GM21717 (cell line): ENCODE measurements at regions not wholly inside any gene's neighbourhood (a gene's known extent, or its start where the extent isn't known, plus 50 kb on each side); places are given as distances from the start of the nearest gene placed in this dataset.

Experiments used
- ATAC-seq: cut with Tn5 transposase; IDR thresholded peaks from one replicate; pipeline ENCODE4 v1.9.1; 2021; ENCODE audit warnings: mild to moderate bottlenecking, moderate library complexity; ENCODE audit not compliant: unreplicated experiment

GRCh38 chr5:143569213-143569701, 165.8 kb upstream of the NR3C1 start:
- ATAC-seq = no peak

DNA sequence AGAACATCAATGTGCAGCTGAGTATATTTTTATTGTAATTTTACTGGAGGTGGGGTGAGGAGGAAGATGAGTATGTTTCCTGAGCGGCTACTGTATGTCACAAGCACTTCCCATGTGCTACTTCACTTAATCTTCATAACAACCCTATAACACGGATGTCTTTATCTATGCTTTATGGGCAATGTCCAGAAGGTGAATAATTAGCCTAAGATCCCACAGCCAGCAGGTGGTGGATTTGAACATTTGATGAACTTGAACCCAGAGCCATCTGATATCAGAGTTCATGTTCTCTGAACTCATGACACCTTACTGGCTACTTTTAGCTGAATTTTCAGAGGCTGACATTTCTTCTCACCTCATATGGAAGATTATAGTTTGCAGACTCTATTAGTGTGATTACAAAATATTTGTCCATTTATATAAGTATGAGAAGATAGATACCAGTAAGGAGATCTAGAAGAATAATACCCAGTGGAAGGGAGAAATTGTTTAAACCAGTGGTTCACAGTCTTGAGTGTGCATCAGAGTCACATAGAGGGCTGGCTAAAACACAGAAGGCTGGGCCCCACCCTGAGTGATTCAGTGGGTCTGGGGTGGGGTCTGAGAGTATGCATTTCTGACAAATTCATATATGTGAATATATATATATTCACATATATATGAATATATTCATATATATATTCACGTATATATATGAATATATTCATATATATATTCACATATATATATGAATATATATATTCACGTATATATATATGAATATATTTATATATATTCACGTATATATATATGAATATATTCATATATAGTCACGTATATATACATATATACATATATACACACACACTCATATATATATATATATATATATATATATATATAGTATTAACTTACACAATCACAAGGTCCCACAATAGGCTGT, 164.4 kb upstream of the NR3C1 start:
- ATAC-seq = no peak

DNA sequence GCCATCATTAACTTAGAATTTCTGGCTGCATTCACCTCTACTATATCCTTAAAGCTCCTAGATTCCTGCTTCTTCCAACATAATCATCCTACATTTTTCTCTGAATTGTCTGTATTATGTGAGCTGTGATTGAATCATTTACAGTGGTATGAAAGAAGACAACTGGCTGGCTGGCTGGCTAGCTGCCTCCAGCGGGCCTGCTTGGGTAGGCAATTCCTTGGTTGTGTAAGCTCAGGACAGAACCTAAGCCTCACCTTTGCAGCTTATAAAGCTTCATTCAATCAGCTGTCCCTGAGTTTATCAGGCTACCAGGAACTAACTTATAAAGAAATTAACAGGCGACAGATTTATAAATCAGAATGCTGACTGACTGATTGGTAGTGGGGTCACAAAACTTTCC, 162.7 kb upstream of the NR3C1 start:
- ATAC-seq = no peak

DNA sequence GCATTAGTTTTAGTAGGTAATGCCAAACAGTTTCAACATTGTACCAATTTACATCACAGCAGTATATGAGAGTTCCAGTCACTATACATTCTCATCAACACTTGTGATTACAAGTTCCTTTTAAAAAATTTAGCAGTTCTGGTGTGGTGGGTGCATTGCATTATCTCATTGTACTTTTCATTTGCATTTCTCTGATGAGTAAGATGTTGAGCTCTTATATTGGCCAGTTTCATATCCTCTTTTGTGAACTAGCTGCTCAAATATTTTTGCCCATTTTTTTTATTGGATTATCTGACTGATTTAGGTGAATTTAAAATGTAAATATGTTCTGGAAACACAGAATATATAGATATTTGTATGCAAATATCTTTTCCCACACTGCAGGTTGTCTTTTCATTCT, 160.9 kb upstream of the NR3C1 start:
- peak; percentile 99 for ATAC-seq

DNA sequence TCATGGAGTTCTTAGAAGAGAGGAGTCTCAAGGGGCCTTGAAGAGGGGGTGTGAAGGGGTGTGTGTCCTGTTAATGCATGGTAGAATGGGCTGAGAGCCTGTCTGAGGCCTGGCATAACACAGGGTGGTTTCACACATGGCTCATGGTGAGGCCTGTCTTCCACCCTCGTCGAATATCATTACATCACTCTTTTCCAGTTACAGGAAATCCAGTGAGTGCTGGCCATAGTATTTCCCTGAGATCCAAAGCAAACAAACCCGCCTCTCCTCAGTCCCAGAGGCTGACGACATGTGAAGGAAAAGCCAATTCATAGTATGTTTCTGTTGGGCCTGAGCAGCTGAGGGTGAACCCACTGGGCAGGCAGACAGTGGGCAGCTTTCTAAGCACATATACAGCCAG, 159.4 kb upstream of the NR3C1 start:
- no peak for ATAC-seq

GRCh38 chr5:143561219-143561618, 157.7 kb upstream of the NR3C1 start:
- ATAC-seq = no peak

- no peak for ATAC-seq
Measured at GRCh38 chr5:143560378-143560777, 156.9 kb upstream of the NR3C1 start.

- no peak for ATAC-seq
Measured at GRCh38 chr5:143559586-143560109, 156.2 kb upstream of the NR3C1 start.

GRCh38 chr5:143558048-143558447, 154.6 kb upstream of the NR3C1 start:
- no peak for ATAC-seq

GRCh38 chr5:143557061-143557818, 153.8 kb upstream of the NR3C1 start:
- ATAC-seq = no peak

- ATAC-seq = no peak
Measured at GRCh38 chr5:143554918-143555477, 151.5 kb upstream of the NR3C1 start.

GRCh38 chr5:143554187-143554717, 150.8 kb upstream of the NR3C1 start:
- ATAC-seq = no peak

- no peak for ATAC-seq
Measured at GRCh38 chr5:143552680-143553079, 149.2 kb upstream of the NR3C1 start.

- ATAC-seq = no peak
Measured at GRCh38 chr5:143551820-143552251, 148.3 kb upstream of the NR3C1 start.

DNA sequence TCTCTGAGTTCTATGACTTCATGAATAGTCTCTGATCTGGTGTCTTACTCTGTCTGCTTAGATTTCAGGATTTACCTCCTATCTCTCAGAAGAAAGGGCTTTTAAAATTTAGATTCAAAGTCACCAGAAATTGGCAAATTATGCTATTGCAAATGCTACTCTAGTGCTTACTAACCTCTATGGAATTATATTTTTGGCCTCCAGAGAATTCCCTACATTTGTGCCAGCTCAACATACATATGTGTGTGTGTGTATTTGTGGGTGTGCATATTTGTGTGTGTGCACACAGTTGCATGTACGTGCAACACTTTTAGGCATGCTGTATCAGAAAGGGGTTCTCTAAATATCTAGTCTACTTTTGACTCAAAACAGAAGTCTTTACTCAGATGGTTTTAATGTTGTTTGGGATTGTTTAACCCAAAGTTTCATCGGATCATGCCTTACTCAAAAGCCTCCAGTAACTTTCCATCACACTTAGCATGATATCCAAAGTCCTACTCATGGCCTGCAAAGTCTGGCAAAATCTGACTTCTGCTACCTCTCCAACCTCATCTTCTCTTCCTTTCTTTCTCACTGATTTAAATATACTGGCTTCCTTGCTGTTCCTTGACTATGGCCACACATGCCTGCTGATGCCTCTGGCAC, 147.6 kb upstream of the NR3C1 start:
- ATAC-seq = no peak

DNA sequence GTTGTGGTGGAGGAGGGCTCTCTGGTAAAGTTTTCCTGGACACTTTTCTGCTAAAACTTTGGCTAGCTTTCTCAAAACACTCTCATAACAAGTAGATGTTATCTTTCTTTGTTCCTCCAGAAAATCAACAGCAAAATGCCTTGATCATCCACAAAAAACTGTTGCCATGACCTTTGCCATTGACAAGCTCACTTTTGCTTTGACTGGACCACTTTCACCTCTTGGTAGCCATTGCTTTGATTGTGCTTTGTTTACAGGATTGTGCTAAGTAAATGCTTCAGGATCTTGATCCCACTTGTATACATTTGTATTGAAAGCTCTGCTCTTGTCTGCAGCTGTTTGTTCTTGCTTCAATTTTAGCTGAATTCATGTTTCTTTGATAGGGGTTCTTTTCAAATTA, 143.9 kb upstream of the NR3C1 start:
- no peak for ATAC-seq

DNA sequence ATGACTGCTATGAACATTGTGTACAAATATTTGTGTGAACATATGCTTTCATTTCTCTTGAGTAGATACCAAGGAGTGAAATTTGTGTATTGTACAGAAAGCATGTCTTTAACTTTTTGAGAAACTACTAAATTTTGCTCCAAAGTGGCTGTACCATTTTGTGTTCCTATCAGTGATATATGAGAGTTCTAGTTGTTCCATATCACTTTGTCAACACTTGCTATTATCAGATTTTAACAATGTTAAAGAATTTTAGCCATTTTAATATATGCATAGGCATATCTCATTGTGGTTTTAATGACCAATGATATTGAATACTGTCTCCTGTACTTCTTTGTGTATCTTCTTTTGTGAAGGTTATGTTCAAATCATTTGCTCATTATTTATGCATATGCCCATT, 142.9 kb upstream of the NR3C1 start:
- no peak for ATAC-seq

DNA sequence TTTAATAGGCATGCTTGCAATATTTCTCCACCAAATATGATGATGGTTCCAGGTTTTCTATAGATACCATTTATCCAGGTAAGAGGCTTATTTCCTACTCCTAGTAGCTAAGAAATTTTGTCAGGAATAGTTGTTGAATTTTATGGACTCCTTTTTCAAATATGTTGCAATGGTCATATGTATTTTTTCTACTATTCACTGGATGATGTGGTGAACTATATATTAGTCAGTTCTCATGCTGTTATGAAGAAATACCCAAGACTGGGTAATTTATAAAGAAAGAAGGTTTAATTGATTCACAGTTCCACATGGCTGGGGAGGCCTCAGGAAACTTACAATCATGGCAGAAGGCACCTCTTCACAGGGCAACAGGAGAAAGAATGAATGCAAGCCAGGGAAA, 141.1 kb upstream of the NR3C1 start:
- no peak for ATAC-seq

DNA sequence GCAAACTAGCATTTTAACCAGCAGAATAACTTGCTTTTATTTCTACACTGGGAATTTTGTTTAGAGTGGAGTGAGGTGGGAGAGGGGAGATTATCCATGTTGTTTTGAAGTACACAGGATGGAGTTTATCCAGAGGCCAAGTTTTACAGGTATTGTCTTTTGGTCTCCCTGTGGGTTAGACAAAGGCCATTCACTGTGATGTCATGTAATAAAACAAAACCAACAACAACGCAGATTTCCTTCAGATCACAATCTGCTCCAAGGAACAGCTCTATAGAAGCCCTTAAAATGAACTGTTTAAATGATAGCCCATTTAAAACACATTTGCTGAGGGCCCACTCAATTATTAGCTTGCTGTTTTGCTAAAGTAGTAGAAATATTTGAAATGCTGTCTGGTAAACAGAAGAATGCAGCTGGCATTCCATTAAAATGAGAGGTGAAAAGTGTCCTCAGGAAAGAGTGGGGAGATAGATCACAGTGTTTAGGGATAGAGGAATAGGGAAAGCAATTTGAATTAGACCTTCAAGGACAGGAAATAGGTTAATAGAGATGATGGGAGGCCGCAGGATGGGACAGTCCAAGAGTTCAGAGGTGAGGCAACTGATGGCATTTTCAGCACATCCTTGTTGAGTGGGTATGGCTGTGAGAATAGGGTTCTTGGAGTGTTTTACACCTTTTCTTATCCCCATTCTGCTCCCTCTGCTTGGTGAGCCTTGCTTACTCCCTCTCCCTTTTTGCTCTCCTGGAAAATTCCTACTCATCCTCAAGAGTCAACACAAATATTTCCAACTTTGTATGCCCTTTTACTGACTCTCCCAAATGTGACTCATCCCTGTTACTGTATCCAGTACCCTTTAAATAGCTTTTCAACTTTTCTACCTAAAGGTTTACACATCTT, 140.1 kb upstream of the NR3C1 start:
- no peak for ATAC-seq

DNA sequence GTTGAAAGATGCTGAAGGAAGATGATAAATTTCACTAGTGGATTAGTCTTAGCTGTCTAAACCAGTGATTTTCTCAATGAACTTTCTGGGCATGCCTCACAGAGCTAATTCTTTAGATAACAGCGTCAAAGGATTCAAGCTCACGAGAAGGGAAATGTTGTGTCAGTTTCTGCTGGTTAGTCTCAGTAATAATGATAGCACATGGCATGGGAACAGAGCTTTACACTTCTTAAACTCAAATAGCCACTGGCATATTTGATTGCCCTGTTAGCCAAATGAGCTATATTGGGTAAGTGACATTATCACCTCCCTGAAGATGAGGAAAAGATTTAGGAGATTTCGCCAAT, 139.3 kb upstream of the NR3C1 start:
- no peak for ATAC-seq
